GM18526 (cell line): ENCODE measurements at regions not wholly inside any gene's neighbourhood (a gene's known extent, or its start where the extent isn't known, plus 50 kb on each side); places are given as distances from the start of the nearest gene placed in this dataset.

Experiments used
- POLR2A ChIP-seq: IDR thresholded peaks from 3 replicates; pipeline ENCODE4 v1.6.1; 2011; ENCODE audit not compliant: insufficient read length; ENCODE audit errors: extremely low read depth

DNA sequence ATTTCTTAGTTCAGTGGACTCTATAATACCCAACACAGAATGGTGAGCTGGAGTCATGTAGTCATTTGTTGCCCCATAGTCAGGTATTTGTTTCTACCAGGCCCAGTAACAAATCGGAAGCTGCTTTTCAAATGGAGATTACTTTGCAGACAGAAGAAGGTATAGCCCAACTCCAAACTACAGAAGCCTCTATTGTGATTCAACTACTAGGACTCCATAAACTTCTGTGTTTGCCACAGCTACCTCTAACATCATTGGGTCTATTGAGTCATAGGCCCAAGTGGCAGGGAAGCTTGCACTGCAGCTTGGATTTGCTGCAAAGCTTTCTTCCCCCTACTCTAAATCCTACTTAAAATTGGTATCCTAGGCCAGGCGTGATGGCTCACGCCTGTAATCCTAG is 148.8 kb upstream of the STK26 start:
- TF ChIP-seq POLR2A, result no peak

GRCh38 chrX:131881194-131881593 is 141.9 kb upstream of the STK26 start:
- no peak for TF ChIP-seq POLR2A

- no peak for TF ChIP-seq POLR2A
Measured at GRCh38 chrX:131894995-131895394, 128.1 kb upstream of the STK26 start.

GRCh38 chrX:131895807-131896206 is 127.3 kb upstream of the STK26 start:
- TF ChIP-seq POLR2A, result no peak

DNA sequence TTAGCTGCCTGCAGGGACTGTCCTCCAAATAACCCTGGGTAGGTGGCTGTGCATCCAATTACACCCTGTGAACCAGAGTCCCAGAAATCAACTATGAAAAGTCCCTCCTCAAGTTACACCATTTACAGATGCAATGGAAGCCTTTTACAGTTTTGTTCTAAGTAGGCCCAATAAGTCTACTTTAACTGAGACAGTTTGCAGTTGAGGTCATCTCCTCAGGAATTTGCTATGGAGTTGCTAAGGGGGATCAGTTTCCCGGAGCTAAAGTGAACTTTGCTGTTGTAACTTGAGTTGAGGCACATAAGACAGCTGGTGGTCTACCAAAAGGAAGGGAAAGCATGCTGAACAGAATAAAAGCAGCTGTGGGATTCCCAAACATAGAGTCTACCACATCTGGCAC is 121.6 kb upstream of the STK26 start:
- TF ChIP-seq POLR2A, result no peak

GRCh38 chrX:131907488-131908314 is 115.4 kb upstream of the STK26 start:
- no peak for TF ChIP-seq POLR2A

DNA sequence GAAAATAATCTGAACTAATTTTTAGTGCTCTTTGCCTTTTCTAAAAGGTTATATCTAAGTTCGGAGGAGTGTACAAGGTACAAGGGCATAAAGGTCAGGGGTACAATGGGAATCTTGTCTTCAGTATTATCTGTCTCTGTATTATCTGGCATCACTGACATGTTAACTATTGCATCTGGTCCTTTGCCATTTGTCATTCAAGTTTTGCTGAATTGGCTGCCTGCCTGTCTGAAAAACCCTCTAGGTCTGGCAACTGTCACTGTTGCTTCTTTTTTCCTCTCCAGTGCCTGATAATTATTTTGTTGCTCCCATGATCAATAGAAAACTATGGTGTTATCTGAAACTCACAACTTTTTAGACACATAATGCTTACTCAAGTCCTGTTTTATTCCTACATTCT is 112.5 kb upstream of the STK26 start:
- no peak for TF ChIP-seq POLR2A

- TF ChIP-seq POLR2A, result no peak
Measured at GRCh38 chrX:131915488-131915887, 107.6 kb upstream of the STK26 start.

DNA sequence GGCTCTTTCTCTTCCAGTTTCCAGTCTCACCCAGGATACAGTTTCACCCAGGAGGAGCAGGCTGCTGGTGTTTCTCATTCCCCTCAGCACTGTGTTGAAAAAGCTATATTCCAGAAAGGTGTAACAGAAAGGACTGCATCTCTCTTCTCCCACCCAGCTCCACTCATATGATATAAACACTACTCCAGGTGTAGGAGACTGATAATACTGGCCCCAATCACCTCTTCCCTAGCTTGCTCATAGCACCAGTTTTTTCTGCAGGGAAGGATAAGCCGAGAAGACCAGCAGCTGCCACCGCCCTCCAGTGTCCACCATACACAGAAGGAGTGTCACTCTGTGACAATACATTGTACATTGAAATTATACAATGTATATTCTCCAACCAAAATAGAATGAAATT is 105.5 kb upstream of the STK26 start:
- no peak for TF ChIP-seq POLR2A

- no peak for TF ChIP-seq POLR2A
Measured at GRCh38 chrX:131918839-131919238, 104.3 kb upstream of the STK26 start.

DNA sequence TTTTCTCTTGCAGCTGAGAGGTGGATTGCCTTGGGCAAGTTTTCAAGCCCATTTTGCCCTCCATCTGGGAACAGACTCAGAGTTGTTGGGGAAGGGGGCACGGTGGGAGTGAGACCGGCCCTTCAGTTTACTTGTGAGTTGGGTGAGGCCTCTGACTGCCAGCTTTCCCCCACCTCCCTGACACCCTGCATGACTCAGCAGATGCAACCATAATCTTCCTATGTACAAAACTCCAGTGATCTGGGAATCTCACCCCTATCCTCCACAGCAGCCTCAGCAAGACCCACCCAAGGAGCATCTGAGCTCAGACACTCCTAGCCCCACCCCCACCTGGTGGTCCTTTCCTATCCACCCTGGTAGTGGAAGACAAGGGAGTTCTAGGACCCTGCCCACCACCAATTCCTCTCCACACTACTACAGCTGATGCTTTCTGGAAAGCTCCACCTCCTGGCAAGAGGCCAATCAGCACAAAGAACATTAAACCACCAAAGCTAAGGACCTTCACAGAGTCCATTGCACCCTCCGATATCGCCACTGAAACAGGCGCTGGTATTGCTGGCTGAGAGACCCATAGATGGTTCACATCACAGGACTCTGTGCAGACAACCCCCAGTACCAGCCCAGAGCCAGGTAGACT is 99.4 kb upstream of the STK26 start:
- no peak for TF ChIP-seq POLR2A

DNA sequence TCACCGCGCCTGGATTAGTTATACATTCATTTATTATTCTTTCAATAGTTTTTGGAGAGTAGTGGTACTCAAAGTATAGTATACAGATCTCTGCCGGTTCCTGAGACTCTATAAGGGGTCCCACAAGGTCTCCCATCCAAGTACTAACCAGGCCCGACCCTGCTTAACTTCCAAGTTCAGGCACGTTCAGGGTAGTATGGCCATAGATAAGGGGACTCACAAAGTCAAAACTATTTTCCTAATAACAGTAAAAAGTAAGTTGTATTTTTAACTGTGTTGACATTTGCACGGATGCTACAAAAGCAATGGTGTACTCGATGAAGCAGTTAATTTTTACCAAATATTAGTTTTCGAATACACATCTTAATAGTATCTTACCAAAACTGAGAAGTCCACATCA is 84.4 kb upstream of the STK26 start:
- no peak for TF ChIP-seq POLR2A

GRCh38 chrX:131942034-131942433 is 81.1 kb upstream of the STK26 start:
- TF ChIP-seq POLR2A, result no peak

DNA sequence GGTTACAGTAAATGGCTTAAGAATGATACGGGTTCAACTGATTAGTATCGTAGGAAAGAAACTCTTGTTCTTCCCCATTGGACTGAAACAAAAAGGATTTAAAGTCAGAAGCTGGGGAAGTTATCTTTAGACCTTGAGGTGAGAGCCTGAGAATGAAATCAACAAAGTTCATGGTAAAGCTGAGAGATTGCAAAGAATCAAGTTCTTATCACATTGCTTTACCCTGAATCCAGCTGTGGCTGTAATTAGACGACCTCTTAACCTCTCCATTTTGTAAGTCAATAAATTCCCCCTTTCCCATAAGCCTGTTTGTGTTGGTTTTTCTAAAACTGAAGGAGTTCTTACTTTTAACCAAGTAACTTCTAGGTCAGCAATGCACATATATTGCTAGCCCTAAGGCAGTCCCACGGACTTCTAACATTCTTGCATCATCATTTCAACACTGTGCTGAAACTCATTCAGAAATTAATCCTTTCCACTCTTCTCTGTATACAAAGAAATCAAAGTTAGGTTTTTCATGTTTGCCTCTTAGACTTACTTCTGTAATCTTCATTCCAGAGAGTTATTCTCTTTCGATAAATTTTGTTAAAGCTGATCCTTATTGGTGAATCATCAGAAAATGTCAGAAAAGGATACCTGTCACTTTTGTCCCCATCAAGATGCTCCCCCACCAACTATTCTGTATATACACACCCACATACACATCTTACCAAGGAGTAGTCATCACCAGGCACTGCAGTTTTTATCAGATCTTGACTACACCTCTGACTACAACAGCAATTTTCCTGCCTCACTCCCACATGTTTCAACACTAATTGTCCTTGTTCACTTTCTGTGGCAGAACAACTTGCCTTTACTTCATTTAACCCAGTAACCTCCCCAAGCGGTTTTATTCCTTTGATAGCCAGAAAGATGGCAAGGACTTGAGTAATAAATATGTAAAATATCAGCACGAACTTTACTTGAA is 77.9 kb upstream of the STK26 start:
- no peak for TF ChIP-seq POLR2A

- TF ChIP-seq POLR2A, result no peak
Measured at GRCh38 chrX:131951166-131951565, 71.9 kb upstream of the STK26 start.
